Breast epithelium (tissue), 4 donors: ENCODE measurements at regions not wholly inside any gene's neighbourhood (a gene's known extent, or its start where the extent isn't known, plus 50 kb on each side); places are given as distances from the start of the nearest gene placed in this dataset.

Experiments used
- DNase-seq, 2 donors: peaks; one replicate each; pipeline ENCODE4 v3.0.0-alpha.2; 2019; ENCODE audit warnings: low spot score in 2 of 2
- H3K27ac ChIP-seq, 2 donors: fragments of 200-600 bp; sonication (generic) in 1 of 2; one replicate each; pipeline ENCODE4 v1.5.1; 2016 to 2019; ENCODE audit warnings: mild to moderate bottlenecking in 1 of 2
- H3K27me3 ChIP-seq, 2 donors: fragments of 200-600 bp; sonication (generic) in 1 of 2; one replicate each; pipeline versions ENCODE4 v1.5.1 to v1.6.0; 2017 to 2019; ENCODE audit warnings: control low read depth in 1 of 2, mild to moderate bottlenecking in 1 of 2
- H3K36me3 ChIP-seq: fragments of 200-600 bp; one replicate; pipeline ENCODE4 v1.5.1; 2019
- H3K4me1 ChIP-seq, 2 donors: fragments of 200-600 bp; sonication (generic); one replicate each; pipeline ENCODE4 v1.5.1; 2016 to 2019; ENCODE audit warnings: control low read depth in 1 of 2
- H3K4me3 ChIP-seq, 3 donors: fragments of 200-600 bp; sonication (generic); 1 replicate in 2 of 3; 2 replicates in 1 of 3; pipeline ENCODE4 v1.5.1; 2016 to 2019; ENCODE audit warnings: mild to moderate bottlenecking in 3 of 3, moderate library complexity in 2 of 3
- H3K9me3 ChIP-seq, 2 donors: fragments of 200-600 bp; sonication (generic) in 1 of 2; one replicate each; pipeline ENCODE4 v1.5.1; 2016 to 2019; ENCODE audit warnings: control low read depth in 1 of 2
- POLR2A ChIP-seq: fragments of 450-650 bp; IDR thresholded peaks from one replicate; pipeline ENCODE4 v1.6.1; 2016; ENCODE audit warnings: antibody characterized with exemption, mild to moderate bottlenecking, moderate library complexity
- POLR2AphosphoS5 ChIP-seq, 3 donors: sonication (generic); formaldehyde crosslinking; IDR thresholded peaks; one replicate each; pipeline ENCODE4 v1.6.1; 2017; ENCODE audit warnings: antibody characterized with exemption in 3 of 3
- intact Hi-C: fragments of 100-400 bp; cut with DNase I; formaldehyde crosslinking; loops from one replicate; pipeline ENCODE4 v1.15.1; 2023; ENCODE audit warnings: low total_unique reads
- TF ChIP-seq, protein P1 (sequence below), 3 donors: fragments of 450-650 bp; IDR thresholded peaks; one replicate each; pipeline ENCODE4 v1.5.1; 2016 to 2017; ENCODE audit warnings: antibody characterized with exemption in 3 of 3, mild to moderate bottlenecking in 3 of 3, moderate library complexity in 3 of 3

GRCh38 chr7:115110523-115110922, 188.6 kb downstream of the MDFIC start:
- intact Hi-C loops = no loop called here
- H3K9me3 ChIP-seq = no peaks in the 10 kb centered on the region
- H3K4me1 ChIP-seq = no peaks in the 10 kb centered on the region
- H3K27ac ChIP-seq = no peak overlapping the region
- no peak overlapping the region for H3K4me3 ChIP-seq
- H3K27me3 ChIP-seq = no peaks in the 10 kb centered on the region
- TF ChIP-seq POLR2A (no peak), POLR2AphosphoS5 (IDR thresholded peaks at IDR 0.05) (no peak)
- TF ChIP-seq, protein P1, sequence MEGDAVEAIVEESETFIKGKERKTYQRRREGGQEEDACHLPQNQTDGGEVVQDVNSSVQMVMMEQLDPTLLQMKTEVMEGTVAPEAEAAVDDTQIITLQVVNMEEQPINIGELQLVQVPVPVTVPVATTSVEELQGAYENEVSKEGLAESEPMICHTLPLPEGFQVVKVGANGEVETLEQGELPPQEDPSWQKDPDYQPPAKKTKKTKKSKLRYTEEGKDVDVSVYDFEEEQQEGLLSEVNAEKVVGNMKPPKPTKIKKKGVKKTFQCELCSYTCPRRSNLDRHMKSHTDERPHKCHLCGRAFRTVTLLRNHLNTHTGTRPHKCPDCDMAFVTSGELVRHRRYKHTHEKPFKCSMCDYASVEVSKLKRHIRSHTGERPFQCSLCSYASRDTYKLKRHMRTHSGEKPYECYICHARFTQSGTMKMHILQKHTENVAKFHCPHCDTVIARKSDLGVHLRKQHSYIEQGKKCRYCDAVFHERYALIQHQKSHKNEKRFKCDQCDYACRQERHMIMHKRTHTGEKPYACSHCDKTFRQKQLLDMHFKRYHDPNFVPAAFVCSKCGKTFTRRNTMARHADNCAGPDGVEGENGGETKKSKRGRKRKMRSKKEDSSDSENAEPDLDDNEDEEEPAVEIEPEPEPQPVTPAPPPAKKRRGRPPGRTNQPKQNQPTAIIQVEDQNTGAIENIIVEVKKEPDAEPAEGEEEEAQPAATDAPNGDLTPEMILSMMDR (IDR thresholded peaks at IDR 0.05) = no peak
- no peaks in the 10 kb centered on the region for H3K36me3 ChIP-seq
- no peak for DNase-seq

DNA sequence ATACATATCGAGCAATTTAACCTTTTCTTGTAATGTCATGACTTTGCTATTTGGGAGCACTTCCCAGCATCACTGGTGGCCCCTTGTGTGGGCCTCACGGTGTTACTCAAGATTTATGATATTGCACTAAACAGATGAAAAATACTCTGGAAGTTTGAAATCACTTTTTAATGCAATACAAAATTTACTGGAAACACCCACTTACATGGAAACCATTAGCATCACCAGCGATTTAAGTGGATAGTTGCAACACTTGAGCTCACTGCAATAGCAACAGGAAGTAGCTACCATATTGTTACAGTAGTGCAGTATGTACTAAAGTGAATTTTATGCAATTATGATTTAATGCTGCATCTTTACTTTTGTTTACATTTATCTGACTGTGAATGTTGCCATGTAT, 184.4 kb downstream of the MDFIC start:
- TF ChIP-seq, protein P1 (IDR thresholded peaks at IDR 0.05) = no peak
- TF ChIP-seq POLR2A = no peak
- TF ChIP-seq POLR2AphosphoS5 (IDR thresholded peaks at IDR 0.05) = no peak
- Histone ChIP-seq H3K27ac (no peak overlapping the region), H3K27me3 (no peaks in the 10 kb centered on the region), H3K36me3 (no peaks in the 10 kb centered on the region), H3K4me3 (no peak overlapping the region), H3K9me3 (no peaks in the 10 kb centered on the region), H3K4me1 (no peaks in the 10 kb centered on the region)
- intact Hi-C loops = no loop called here
- no peak for DNase-seq

DNA sequence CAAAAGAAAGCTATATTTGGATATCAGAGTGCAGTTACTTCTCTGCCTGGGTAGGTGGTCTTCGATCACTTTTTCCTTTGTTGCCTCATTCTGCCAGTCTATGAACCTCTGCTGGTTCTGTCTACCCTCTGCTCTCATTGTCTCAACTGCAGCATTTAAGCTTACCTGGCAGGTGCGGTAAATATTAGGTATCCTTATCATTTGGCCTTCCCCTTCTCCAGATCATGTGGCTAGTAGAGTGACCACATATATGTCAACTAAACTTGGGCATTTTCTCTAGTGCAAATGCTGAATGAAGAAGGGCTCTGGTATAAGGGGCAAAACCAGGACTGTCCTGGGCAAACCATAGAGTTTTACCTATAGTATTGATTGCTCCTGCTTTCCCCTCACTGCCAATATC, 180.8 kb downstream of the MDFIC start:
- intact Hi-C loops = no loop called here
- TF ChIP-seq, protein P1 (IDR thresholded peaks at IDR 0.05) = no peak
- TF ChIP-seq POLR2A (no peak), POLR2AphosphoS5 (IDR thresholded peaks at IDR 0.05) (no peak)
- H3K36me3 ChIP-seq = no peaks in the 10 kb centered on the region
- no peak for DNase-seq
- H3K9me3 ChIP-seq = no peaks in the 10 kb centered on the region
- H3K27ac ChIP-seq = no peak overlapping the region
- no peaks in the 10 kb centered on the region for H3K4me1 ChIP-seq
- H3K27me3 ChIP-seq = no peaks in the 10 kb centered on the region
- H3K4me3 ChIP-seq = no peak overlapping the region

GRCh38 chr7:115101199-115101598, 179.3 kb downstream of the MDFIC start:
- Histone ChIP-seq H3K9me3 (no peaks in the 10 kb centered on the region), H3K36me3 (no peaks in the 10 kb centered on the region), H3K4me1 (no peaks in the 10 kb centered on the region), H3K27ac (no peak overlapping the region), H3K27me3 (no peaks in the 10 kb centered on the region), H3K4me3 (no peak overlapping the region)
- intact Hi-C loops = no loop called here
- TF ChIP-seq POLR2A (no peak), POLR2AphosphoS5 (IDR thresholded peaks at IDR 0.05) (no peak)
- TF ChIP-seq, protein P1 (IDR thresholded peaks at IDR 0.05) = no peak
- DNase-seq = no peak

DNA sequence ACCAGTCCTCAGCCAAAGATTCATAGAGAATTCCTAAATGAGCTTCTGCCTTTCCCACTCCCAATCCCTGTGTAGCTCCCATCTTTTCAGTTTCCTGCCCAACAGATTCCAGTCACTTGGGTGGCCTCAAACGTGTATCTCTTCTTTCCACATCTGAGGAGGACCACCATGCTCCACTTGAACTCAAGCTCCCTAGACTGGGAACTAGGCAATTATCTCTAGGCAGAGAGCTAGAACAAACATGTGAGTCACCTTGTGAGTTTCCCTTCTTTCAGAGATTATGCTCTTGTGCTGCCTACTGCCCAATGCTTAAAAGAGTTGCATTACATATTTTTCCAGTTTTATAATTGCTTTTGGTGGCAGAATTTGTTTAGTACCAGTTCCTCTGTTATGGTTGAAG, 178.0 kb downstream of the MDFIC start:
- DNase-seq = no peak

More for the DNA sequence above, 178.0 kb downstream of the MDFIC start:
- Histone ChIP-seq H3K4me3 (no peak overlapping the region), H3K27ac (no peak overlapping the region), H3K36me3 (no peaks in the 10 kb centered on the region), H3K27me3 (no peaks in the 10 kb centered on the region), H3K4me1 (no peaks in the 10 kb centered on the region), H3K9me3 (no peaks in the 10 kb centered on the region)
- intact Hi-C loops = no loop called here
- TF ChIP-seq, protein P1 (IDR thresholded peaks at IDR 0.05) = no peak
- no peak for TF ChIP-seq POLR2AphosphoS5 (IDR thresholded peaks at IDR 0.05)
- TF ChIP-seq POLR2A = no peak
